IMR-90 (cell line): ENCODE measurements at regions not wholly inside any gene's neighbourhood (a gene's known extent, or its start where the extent isn't known, plus 50 kb on each side); places are given as distances from the start of the nearest gene placed in this dataset.

Experiments used
- ATAC-seq: fragments of 200-7000 bp; cut with Tn5 transposase; 2 replicates; pipeline ENCODE4 v1.9.1; 2020; ENCODE audit warnings: low read depth, mild to moderate bottlenecking, moderate library complexity
- BruUV-seq: library from RNA; stranded (reverse); fragments of 400-500 nt; replicated peaks from 2 replicates; lab custom pipeline; 2021; lab: Mats Ljungman, UMichigan
- CTCF ChIA-PET: fragments of 300-600 bp; formaldehyde crosslinking; extraction: SDS; loops from one replicate; lab custom pipeline; 2021; ENCODE audit warnings: antibody characterized with exemption; lab: Yijun Ruan, JAX
- POLR2A ChIA-PET: fragments of 300-600 bp; sonication (Branson Sonifier 250); formaldehyde crosslinking; loops from one replicate; lab custom pipeline; 2022; ENCODE audit warnings: antibody characterized with exemption; ENCODE audit not compliant: unreplicated experiment; lab: Charles Lee
- DNase-seq: peaks from one replicate; pipeline ENCODE4 v3.0.0; 2013
- H2AFZ ChIP-seq: replicated peaks from 2 replicates; pipeline ENCODE3; 2013; ENCODE audit warnings: low read length, mild to moderate bottlenecking; ENCODE audit not compliant: poor library complexity
- H2AK5ac ChIP-seq: 2 replicates; pipeline ENCODE4 v1.6.1; 2013; ENCODE audit warnings: low read depth, low read length, inconsistent platforms
- H2AK9ac ChIP-seq: replicated peaks from 2 replicates; pipeline ENCODE3; 2013; ENCODE audit warnings: mild to moderate bottlenecking, low read depth, low read length, moderate library complexity; ENCODE audit not compliant: poor library complexity
- H2BK120ac ChIP-seq: 2 replicates; pipeline ENCODE4 v1.6.1; 2013; ENCODE audit warnings: low read depth, low read length, inconsistent platforms
- H2BK15ac ChIP-seq: 3 replicates; pipeline ENCODE4 v1.6.1; 2013; ENCODE audit warnings: low read depth, low read length, inconsistent platforms
- H2BK20ac ChIP-seq: 2 replicates; pipeline ENCODE4 v1.6.1; 2013; ENCODE audit warnings: low read depth, mild to moderate bottlenecking, inconsistent platforms, low read length, moderate library complexity
- H2BK5ac ChIP-seq: 2 replicates; pipeline ENCODE4 v1.6.1; 2013; ENCODE audit warnings: mild to moderate bottlenecking, low read depth, low read length, inconsistent platforms; ENCODE audit not compliant: poor library complexity, severe bottlenecking
- H3K14ac ChIP-seq: replicated peaks from 2 replicates; pipeline ENCODE4 v1.6.1; 2013; ENCODE audit warnings: low read depth, low read length, inconsistent platforms
- H3K18ac ChIP-seq: 2 replicates; pipeline ENCODE4 v1.6.1; 2013; ENCODE audit warnings: low read depth, low read length, control low read depth
- H3K23ac ChIP-seq: 2 replicates; pipeline ENCODE4 v1.6.1; 2013; ENCODE audit warnings: low read depth, low read length, inconsistent platforms
- H3K27ac ChIP-seq: 2 replicates; pipeline ENCODE4 v1.5.1; 2013; ENCODE audit warnings: mild to moderate bottlenecking, control low read depth, low read length; ENCODE audit not compliant: insufficient read depth
- H3K27me3 ChIP-seq: 2 replicates; pipeline ENCODE4 v1.6.1; 2013; ENCODE audit warnings: low read length; ENCODE audit not compliant: control insufficient read depth, insufficient read depth
- H3K36me3 ChIP-seq: 2 replicates; pipeline ENCODE4 v1.6.1; 2013; ENCODE audit warnings: low read length, mixed read lengths; ENCODE audit not compliant: control insufficient read depth, insufficient read depth
- H3K4ac ChIP-seq: 2 replicates; pipeline ENCODE4 v1.6.1; 2013; ENCODE audit warnings: low read depth, low read length, inconsistent platforms
- H3K4me1 ChIP-seq: 2 replicates; pipeline ENCODE4 v1.6.1; 2013; ENCODE audit warnings: low read length, mixed read lengths; ENCODE audit not compliant: control insufficient read depth, insufficient read depth
- H3K4me2 ChIP-seq: 2 replicates; pipeline ENCODE4 v1.6.1; 2013; ENCODE audit warnings: low read depth, mild to moderate bottlenecking, control low read depth, low read length, moderate library complexity
- H3K4me3 ChIP-seq: 2 replicates; pipeline ENCODE4 v1.5.1; 2013; ENCODE audit warnings: low read depth, mild to moderate bottlenecking, control low read depth, low read length, moderate library complexity; ENCODE audit not compliant: insufficient read depth
- H3K56ac ChIP-seq: 2 replicates; pipeline ENCODE4 v1.6.1; 2013; ENCODE audit warnings: low read length, inconsistent platforms; ENCODE audit not compliant: insufficient read depth; ENCODE audit errors: extremely low read depth
- H3K79me1 ChIP-seq, 2 experiments: 2 replicates each; pipeline ENCODE4 v1.6.1; 2013; ENCODE audit warnings: low read length in 2 of 2, inconsistent platforms in 1 of 2, low read depth in 1 of 2
- H3K9ac ChIP-seq: 2 replicates; pipeline ENCODE4 v1.6.1; 2013; ENCODE audit warnings: low read depth, low read length, control low read depth
- H3K9me1 ChIP-seq: 2 replicates; pipeline ENCODE4 v1.6.1; 2013; ENCODE audit warnings: low read length, inconsistent platforms; ENCODE audit not compliant: insufficient read depth
- H3K9me3 ChIP-seq: 2 replicates; pipeline ENCODE4 v1.6.1; 2013; ENCODE audit warnings: low read length; ENCODE audit not compliant: control insufficient read depth, insufficient read depth
- H4K20me1 ChIP-seq: 2 replicates; pipeline ENCODE4 v1.6.1; 2013; ENCODE audit warnings: low read length, inconsistent platforms; ENCODE audit not compliant: insufficient read depth
- H4K5ac ChIP-seq: 2 replicates; pipeline ENCODE4 v1.6.1; 2013; ENCODE audit warnings: mild to moderate bottlenecking, low read depth, low read length, control low read depth
- H4K8ac ChIP-seq, 2 experiments: 2 replicates each; pipeline ENCODE4 v1.6.1; 2013; ENCODE audit warnings: low read depth in 2 of 2, low read length in 2 of 2, control low read depth in 1 of 2, inconsistent platforms in 1 of 2
- H4K91ac ChIP-seq: 2 replicates; pipeline ENCODE4 v1.6.1; 2013; ENCODE audit warnings: low read depth, low read length, inconsistent platforms; ENCODE audit not compliant: insufficient read depth
- BHLHE40 ChIP-seq: fragments of 150-350 bp; IDR thresholded peaks from 2 replicates; pipeline ENCODE4 v1.6.1; 2016; ENCODE audit warnings: mild to moderate bottlenecking, low read depth, low read length
- CEBPB ChIP-seq: IDR thresholded peaks from 2 replicates; pipeline ENCODE4 v1.6.1; 2012; ENCODE audit warnings: low read depth, low read length, improper control_type of control experiment
- CHD1 ChIP-seq: IDR thresholded peaks from 2 replicates; pipeline ENCODE4 v1.6.1; 2012; ENCODE audit warnings: low read depth, low read length, improper control_type of control experiment
- FOS ChIP-seq: fragments of 150-350 bp; IDR thresholded peaks from 2 replicates; pipeline ENCODE4 v1.6.1; 2016; ENCODE audit warnings: low read depth, low read length
- MAFK ChIP-seq: IDR thresholded peaks from 2 replicates; pipeline ENCODE4 v1.6.1; 2012; ENCODE audit warnings: low read depth, low read length, improper control_type of control experiment
- MAZ ChIP-seq: IDR thresholded peaks from 2 replicates; pipeline ENCODE4 v1.6.1; 2012; ENCODE audit warnings: low read depth, mild to moderate bottlenecking, low read length, improper control_type of control experiment, moderate library complexity, borderline replicate concordance
- MXI1 ChIP-seq: IDR thresholded peaks from 2 replicates; pipeline ENCODE4 v1.6.1; 2012; ENCODE audit warnings: low read depth, mild to moderate bottlenecking, low read length, moderate library complexity, borderline replicate concordance
- NFE2L2 ChIP-seq: fragments of 150-350 bp; IDR thresholded peaks from 2 replicates; pipeline ENCODE4 v1.6.1; 2016; ENCODE audit warnings: low read depth, mild to moderate bottlenecking, low read length
- POLR2A ChIP-seq: IDR thresholded peaks from 2 replicates; pipeline ENCODE4 v1.6.1; 2012; ENCODE audit warnings: mild to moderate bottlenecking, low read depth, low read length
- RAD21 ChIP-seq: IDR thresholded peaks from 2 replicates; pipeline ENCODE4 v1.6.1; 2012; ENCODE audit warnings: low read length, improper control_type of control experiment
- RCOR1 ChIP-seq: IDR thresholded peaks from 2 replicates; pipeline ENCODE4 v1.6.1; 2012; ENCODE audit warnings: mild to moderate bottlenecking, low read length, improper control_type of control experiment; ENCODE audit not compliant: insufficient replicate concordance
- RFX5 ChIP-seq: IDR thresholded peaks from 2 replicates; pipeline ENCODE4 v1.8.0; 2012; ENCODE audit warnings: low read depth, mild to moderate bottlenecking, low read length, moderate library complexity
- SMC3 ChIP-seq: fragments of 150-350 bp; IDR thresholded peaks from 2 replicates; pipeline ENCODE4 v1.6.1; 2016; ENCODE audit warnings: low read depth, mild to moderate bottlenecking, antibody characterized with exemption, low read length, moderate library complexity
- dilution Hi-C: fragments of 300-500 bp; cut with HindIII; formaldehyde crosslinking; loops from one replicate; pipeline ENCODE4 v1.14.3; 2018; ENCODE audit warnings: low sequenced_read_pairs; ENCODE audit not compliant: unreplicated experiment
- in situ Hi-C: fragments of 300-500 bp; cut with MboI; formaldehyde crosslinking; loops from 3 replicates; pipeline ENCODE4 v1.14.3; 2019; ENCODE audit warnings: low sequenced_read_pairs, inconsistent platforms, mixed read lengths
- intact Hi-C: fragments of 100-400 bp; cut with micrococcal nuclease; formaldehyde crosslinking; loops from 2 replicates; pipeline ENCODE4 v1.10.0; 2022
- TF ChIP-seq, protein P1 (sequence below): fragments of 150-350 bp; IDR thresholded peaks from 2 replicates; pipeline ENCODE4 v1.6.1; 2017; ENCODE audit warnings: mild to moderate bottlenecking, antibody characterized with exemption, low read length, low read depth
- TF ChIP-seq, protein P2 (sequence below): fragments of 150-350 bp; IDR thresholded peaks from 2 replicates; pipeline ENCODE4 v1.6.1; 2016; ENCODE audit warnings: low read depth, mild to moderate bottlenecking, low read length, moderate library complexity, borderline replicate concordance
- TF ChIP-seq, protein P3 (sequence below): conservative IDR thresholded peaks from 2 replicates; pipeline ENCODE4 v1.5.1; 2012; ENCODE audit warnings: mild to moderate bottlenecking, low read depth, low read length, improper control_type of control experiment

DNA sequence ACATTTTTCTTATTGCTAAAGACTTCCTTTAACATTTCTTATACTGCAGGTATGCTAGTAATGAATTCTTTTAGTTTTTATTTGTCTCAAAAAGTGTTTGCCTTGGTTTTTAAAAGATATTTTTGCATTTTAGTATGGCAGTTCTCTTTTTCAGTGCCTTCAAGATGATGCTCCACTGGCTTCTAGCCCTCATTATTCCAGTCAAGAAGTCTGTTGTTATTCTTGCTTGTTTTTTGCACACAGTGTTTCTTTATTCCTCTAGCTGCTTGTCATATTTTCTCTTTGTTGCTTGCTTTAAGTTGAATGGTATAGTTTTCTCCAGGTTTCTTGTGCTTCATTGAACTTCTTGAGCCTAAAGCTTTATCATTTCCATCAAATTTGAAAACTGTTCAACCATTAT, 158.0 kb upstream of the SPHKAP start:
- intact Hi-C loops: no loop called here

More for the DNA sequence above, 158.0 kb upstream of the SPHKAP start:
- no peaks in the 10 kb centered on the region for H3K4me1 ChIP-seq
- H4K20me1 ChIP-seq: no peaks in the 10 kb centered on the region
- no peaks in the 10 kb centered on the region for H3K36me3 ChIP-seq
- H4K5ac ChIP-seq: no peak overlapping the region
- no peak overlapping the region for H3K56ac ChIP-seq
- CTCF ChIA-PET: no interaction called here
- dilution Hi-C loops (no loop called here), in situ Hi-C loops (no loop called here)
- H3K9me3 ChIP-seq: peaks cover 5% of the 10 kb centered on the region
- no peaks in the 10 kb centered on the region for H3K9me1 ChIP-seq
- BruUV-seq: no TSS peak
- H3K4me2 ChIP-seq: no peak overlapping the region
- H4K91ac ChIP-seq: no peak overlapping the region
- H3K79me1 ChIP-seq: no peaks in the 10 kb centered on the region
- no peak for ATAC-seq
- TF ChIP-seq, protein P1, sequence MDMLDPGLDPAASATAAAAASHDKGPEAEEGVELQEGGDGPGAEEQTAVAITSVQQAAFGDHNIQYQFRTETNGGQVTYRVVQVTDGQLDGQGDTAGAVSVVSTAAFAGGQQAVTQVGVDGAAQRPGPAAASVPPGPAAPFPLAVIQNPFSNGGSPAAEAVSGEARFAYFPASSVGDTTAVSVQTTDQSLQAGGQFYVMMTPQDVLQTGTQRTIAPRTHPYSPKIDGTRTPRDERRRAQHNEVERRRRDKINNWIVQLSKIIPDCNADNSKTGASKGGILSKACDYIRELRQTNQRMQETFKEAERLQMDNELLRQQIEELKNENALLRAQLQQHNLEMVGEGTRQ: no peak
- TF ChIP-seq RFX5 (no peak), MAZ (no peak), MAFK (no peak), POLR2A (no peak), FOS (no peak), SMC3 (no peak), NFE2L2 (no peak), BHLHE40 (no peak), MXI1 (no peak), RAD21 (no peak), RCOR1 (no peak), CHD1 (no peak), CEBPB (no peak)
- TF ChIP-seq, protein P2, sequence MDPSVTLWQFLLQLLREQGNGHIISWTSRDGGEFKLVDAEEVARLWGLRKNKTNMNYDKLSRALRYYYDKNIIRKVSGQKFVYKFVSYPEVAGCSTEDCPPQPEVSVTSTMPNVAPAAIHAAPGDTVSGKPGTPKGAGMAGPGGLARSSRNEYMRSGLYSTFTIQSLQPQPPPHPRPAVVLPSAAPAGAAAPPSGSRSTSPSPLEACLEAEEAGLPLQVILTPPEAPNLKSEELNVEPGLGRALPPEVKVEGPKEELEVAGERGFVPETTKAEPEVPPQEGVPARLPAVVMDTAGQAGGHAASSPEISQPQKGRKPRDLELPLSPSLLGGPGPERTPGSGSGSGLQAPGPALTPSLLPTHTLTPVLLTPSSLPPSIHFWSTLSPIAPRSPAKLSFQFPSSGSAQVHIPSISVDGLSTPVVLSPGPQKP: no peak
- TF ChIP-seq, protein P3, sequence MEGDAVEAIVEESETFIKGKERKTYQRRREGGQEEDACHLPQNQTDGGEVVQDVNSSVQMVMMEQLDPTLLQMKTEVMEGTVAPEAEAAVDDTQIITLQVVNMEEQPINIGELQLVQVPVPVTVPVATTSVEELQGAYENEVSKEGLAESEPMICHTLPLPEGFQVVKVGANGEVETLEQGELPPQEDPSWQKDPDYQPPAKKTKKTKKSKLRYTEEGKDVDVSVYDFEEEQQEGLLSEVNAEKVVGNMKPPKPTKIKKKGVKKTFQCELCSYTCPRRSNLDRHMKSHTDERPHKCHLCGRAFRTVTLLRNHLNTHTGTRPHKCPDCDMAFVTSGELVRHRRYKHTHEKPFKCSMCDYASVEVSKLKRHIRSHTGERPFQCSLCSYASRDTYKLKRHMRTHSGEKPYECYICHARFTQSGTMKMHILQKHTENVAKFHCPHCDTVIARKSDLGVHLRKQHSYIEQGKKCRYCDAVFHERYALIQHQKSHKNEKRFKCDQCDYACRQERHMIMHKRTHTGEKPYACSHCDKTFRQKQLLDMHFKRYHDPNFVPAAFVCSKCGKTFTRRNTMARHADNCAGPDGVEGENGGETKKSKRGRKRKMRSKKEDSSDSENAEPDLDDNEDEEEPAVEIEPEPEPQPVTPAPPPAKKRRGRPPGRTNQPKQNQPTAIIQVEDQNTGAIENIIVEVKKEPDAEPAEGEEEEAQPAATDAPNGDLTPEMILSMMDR: no peak
- H3K4me3 ChIP-seq: no peak overlapping the region
- H2AK9ac ChIP-seq: no peak overlapping the region
- POLR2A ChIA-PET: no interaction called here
- DNase-seq: no peak
- no peak overlapping the region for H3K27ac ChIP-seq
- no peak overlapping the region for H4K8ac ChIP-seq
- no peak overlapping the region for H2AK5ac ChIP-seq
- H2BK5ac ChIP-seq: no peak overlapping the region
- H2BK20ac ChIP-seq: no peak overlapping the region
- H3K27me3 ChIP-seq: no peaks in the 10 kb centered on the region
- no peak overlapping the region for H3K9ac ChIP-seq
- H3K18ac ChIP-seq: no peak overlapping the region
- no peak overlapping the region for H2BK15ac ChIP-seq
- H3K14ac ChIP-seq: no peak overlapping the region
- no peak overlapping the region for H2BK120ac ChIP-seq
- H2AFZ ChIP-seq: no peak overlapping the region
- no peak overlapping the region for H3K23ac ChIP-seq
- no peak overlapping the region for H3K4ac ChIP-seq
